Cardiac muscle cell (in vitro differentiated cells and primary cell): ENCODE measurements at regions not wholly inside any gene's neighbourhood (a gene's known extent, or its start where the extent isn't known, plus 50 kb on each side); places are given as distances from the start of the nearest gene placed in this dataset.

Source experiments
- DNase-seq, 2 donors: peaks; one replicate each; pipeline versions ENCODE4 v3.0.0 to v3.0.0-alpha.2; 2010 to 2017; ENCODE audit warnings: low read depth in 1 of 2, low spot score in 1 of 2
- H3K27ac ChIP-seq: fragments of 200-600 bp; sonication (generic); 2 replicates; pipeline ENCODE4 v1.5.1; 2016
- H3K27me3 ChIP-seq: fragments of 200-600 bp; sonication (generic); 2 replicates; pipeline ENCODE4 v1.6.0; 2016; ENCODE audit warnings: control low read depth
- H3K36me3 ChIP-seq: fragments of 200-600 bp; sonication (generic); 2 replicates; pipeline ENCODE4 v1.5.1; 2016; ENCODE audit warnings: control low read depth
- H3K4me1 ChIP-seq: fragments of 200-600 bp; sonication (generic); 2 replicates; pipeline ENCODE4 v1.8.1; 2017; ENCODE audit warnings: low read depth, mild to moderate bottlenecking, mixed run types
- H3K4me3 ChIP-seq: fragments of 200-600 bp; sonication (generic); 2 replicates; pipeline ENCODE4 v1.5.1; 2016; ENCODE audit warnings: mild to moderate bottlenecking
- H3K9me3 ChIP-seq: fragments of 200-600 bp; sonication (generic); 2 replicates; pipeline ENCODE4 v1.5.1; 2017; ENCODE audit warnings: low read depth, mild to moderate bottlenecking, control low read depth
- CTCF ChIP-seq: IDR thresholded peaks from 2 replicates; pipeline ENCODE4 v1.5.1; 2012; ENCODE audit warnings: low read depth, mild to moderate bottlenecking, low read length

DNA sequence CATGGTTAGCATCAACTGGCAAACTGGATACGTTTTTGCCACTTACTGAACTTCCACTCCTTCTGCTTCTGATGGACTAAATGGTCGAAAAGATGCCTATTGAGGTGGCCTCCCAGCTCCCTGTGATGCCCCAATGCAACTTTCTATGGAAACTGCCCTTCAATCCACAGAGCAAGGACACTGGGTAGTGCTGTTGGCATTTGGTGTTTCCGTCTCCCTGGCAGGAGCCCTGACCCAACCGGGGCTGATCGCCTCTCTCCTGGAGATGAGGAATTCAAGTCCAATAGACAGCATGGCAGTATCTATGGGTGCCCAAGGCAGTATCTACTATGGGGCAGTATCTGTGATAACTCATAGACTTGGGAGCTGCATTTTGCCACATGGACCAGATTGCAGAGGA, 116.3 kb upstream of the IRX3 start:
- H3K36me3 ChIP-seq, result no peaks in the 10 kb centered on the region
- no peak overlapping the region for H3K4me3 ChIP-seq
- no peak overlapping the region for H3K27ac ChIP-seq
- no peaks in the 10 kb centered on the region for H3K27me3 ChIP-seq
- no peaks in the 10 kb centered on the region for H3K4me1 ChIP-seq
- TF ChIP-seq CTCF, result no peak
- DNase-seq, result no peak
- H3K9me3 ChIP-seq, result no peaks in the 10 kb centered on the region

DNA sequence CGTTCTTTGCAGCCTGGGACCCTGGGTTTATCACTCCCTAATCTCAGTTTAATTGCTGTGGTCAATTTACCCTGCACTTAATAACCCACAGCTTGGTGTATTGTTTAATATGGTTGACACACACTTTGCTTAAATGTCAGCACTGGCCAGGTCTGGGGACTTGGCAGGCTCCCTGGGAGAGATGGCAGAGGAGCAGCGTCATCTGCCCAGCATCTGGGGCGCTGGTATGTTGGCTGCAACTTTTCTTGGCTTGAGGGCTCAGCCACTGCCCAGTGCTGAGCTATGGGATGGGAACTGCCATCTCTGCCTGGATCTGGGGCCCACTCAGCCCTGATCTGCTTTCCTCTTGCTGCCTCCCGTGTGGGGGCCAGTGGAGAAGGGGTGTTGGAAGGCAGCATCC, 115.7 kb upstream of the IRX3 start:
- Histone ChIP-seq H3K27ac (no peak overlapping the region), H3K4me3 (no peak overlapping the region), H3K36me3 (no peaks in the 10 kb centered on the region), H3K27me3 (no peaks in the 10 kb centered on the region), H3K9me3 (no peaks in the 10 kb centered on the region), H3K4me1 (no peaks in the 10 kb centered on the region)
- no peak for DNase-seq
- TF ChIP-seq CTCF, result no peak

DNA sequence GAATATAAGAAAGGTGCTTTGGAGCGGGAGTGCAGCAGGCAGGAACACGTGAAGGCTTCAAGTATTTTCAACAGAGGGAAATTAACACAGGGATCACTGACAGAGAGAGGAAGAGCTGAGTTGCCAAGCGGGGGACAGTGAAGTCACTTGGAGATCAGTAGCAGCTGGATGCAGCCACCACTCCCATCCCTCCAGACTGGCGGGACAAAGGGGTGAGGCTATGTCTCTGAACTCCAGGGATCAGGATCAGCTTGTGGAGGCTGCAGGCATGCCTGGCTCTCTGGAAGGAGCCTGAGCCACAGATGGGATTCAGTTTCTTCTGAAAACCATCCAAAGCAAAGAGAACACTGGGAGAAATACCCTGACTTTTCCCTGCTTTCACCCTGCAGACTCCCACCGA, 113.7 kb upstream of the IRX3 start:
- DNase-seq, result no peak
- TF ChIP-seq CTCF, result no peak
- no peak overlapping the region for H3K27ac ChIP-seq
- H3K4me3 ChIP-seq, result no peak overlapping the region
- H3K4me1 ChIP-seq, result no peaks in the 10 kb centered on the region
- H3K27me3 ChIP-seq, result no peaks in the 10 kb centered on the region
- no peaks in the 10 kb centered on the region for H3K9me3 ChIP-seq
- H3K36me3 ChIP-seq, result no peaks in the 10 kb centered on the region

GRCh38 chr16:54398986-54399385, 112.4 kb upstream of the IRX3 start:
- H3K36me3 ChIP-seq, result no peaks in the 10 kb centered on the region
- TF ChIP-seq CTCF, result no peak
- no peaks in the 10 kb centered on the region for H3K4me1 ChIP-seq
- H3K9me3 ChIP-seq, result no peaks in the 10 kb centered on the region
- H3K27ac ChIP-seq, result no peak overlapping the region
- no peak for DNase-seq
- H3K27me3 ChIP-seq, result no peaks in the 10 kb centered on the region
- H3K4me3 ChIP-seq, result no peak overlapping the region

DNA sequence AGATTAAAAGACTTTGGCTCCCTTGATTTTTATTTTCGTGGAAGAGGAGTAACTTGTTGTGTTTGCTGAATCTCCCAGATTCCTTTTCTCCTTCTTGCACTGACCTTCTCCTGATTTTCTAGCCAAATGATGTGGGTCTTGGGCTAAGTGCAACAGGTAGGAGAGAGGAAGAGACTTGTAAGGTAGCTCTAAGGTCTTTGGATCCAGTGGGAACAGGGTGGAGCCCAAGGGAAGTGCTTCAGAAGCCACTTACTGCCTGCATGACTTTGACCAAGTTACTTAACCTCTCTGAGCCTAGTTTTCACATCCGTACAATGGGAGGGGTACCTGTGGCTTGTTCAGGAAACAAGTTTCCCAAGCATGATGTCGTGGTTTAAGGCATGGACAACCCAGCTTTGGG, 111.3 kb upstream of the IRX3 start:
- Histone ChIP-seq H3K9me3 (no peaks in the 10 kb centered on the region), H3K27me3 (no peaks in the 10 kb centered on the region), H3K4me3 (no peak overlapping the region), H3K36me3 (no peaks in the 10 kb centered on the region), H3K4me1 (no peaks in the 10 kb centered on the region), H3K27ac (no peak overlapping the region)
- DNase-seq, result no peak
- no peak for TF ChIP-seq CTCF

DNA sequence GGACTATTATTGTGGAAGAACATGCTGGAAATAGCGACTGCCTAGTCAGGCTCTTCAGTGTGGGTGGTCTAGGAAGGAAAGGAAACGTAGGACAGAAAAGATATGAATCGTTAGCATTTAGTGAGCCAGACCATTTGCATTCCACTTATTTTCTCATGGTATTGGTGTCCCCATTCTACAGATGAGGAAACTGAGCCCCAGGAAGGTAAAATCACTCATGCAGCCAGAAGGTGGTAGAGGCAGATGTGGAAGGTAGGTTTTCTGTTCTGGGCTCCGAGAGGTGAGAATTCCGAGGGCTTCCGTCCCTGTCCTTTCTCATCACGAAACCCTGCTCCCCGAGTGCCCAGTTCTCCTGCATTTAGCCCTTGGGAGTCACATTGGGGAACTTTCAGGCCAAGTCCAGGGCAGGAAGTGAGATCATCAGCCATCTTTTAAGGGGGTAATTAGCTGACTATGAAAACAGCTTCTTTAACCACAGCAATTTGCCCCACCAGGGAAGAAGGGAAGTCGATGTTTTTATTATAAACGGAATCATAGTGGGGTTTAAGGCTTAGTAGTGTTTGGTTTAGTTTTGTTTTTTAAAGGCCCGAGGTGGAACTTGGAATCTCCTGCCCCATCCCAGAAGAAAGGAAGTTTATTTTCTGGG, 110.7 kb upstream of the IRX3 start:
- H3K4me1 ChIP-seq, result no peaks in the 10 kb centered on the region
- no peak overlapping the region for H3K27ac ChIP-seq
- TF ChIP-seq CTCF, result no peak
- no peak for DNase-seq
- H3K27me3 ChIP-seq, result no peaks in the 10 kb centered on the region
- H3K36me3 ChIP-seq, result no peaks in the 10 kb centered on the region
- H3K4me3 ChIP-seq, result no peak overlapping the region
- H3K9me3 ChIP-seq, result no peaks in the 10 kb centered on the region
